HepG2 (cell line): ENCODE measurements at regions not wholly inside any gene's neighbourhood (a gene's known extent, or its start where the extent isn't known, plus 50 kb on each side); places are given as distances from the start of the nearest gene placed in this dataset.

Experiments used
- ATAC-seq: fragments of 200-7000 bp; cut with Tn5 transposase; 3 replicates; pipeline ENCODE4 v1.9.1; 2020; ENCODE audit warnings: mild to moderate bottlenecking, moderate library complexity
- BruUV-seq: library from RNA; stranded (reverse); fragments of 400-500 nt; replicated peaks from 2 replicates; lab custom pipeline; 2021; lab: Mats Ljungman, UMichigan
- CTCF ChIA-PET: fragments of 300-600 bp; formaldehyde crosslinking; extraction: SDS; loops from one replicate; lab custom pipeline; 2021; ENCODE audit warnings: low total read pairs, inconsistent platforms, low intra/inter-chr PET ratio; lab: Yijun Ruan, JAX
- POLR2A ChIA-PET: fragments of 350-600 bp; sonication (Branson Sonifier 250); formaldehyde crosslinking; loops from one replicate; lab custom pipeline; 2020; ENCODE audit warnings: antibody characterized with exemption, inconsistent platforms; lab: Yijun Ruan, JAX
- DNase-seq: peaks from one replicate; pipeline ENCODE4 v3.0.0-alpha.2; 2015; ENCODE audit warnings: low spot score
- FAIRE-seq: peaks from 3 replicates; lab custom pipeline; 2011; peaks lifted over from hg19 to GRCh38; lab: Jason Lieb, UNC
- H2AFZ ChIP-seq: one replicate; pipeline ENCODE4 v1.6.1; 2011; ENCODE audit warnings: low read length, inconsistent platforms
- H3K27ac ChIP-seq: fragments of 300-600 bp; 3 replicates; pipeline ENCODE4 v1.8.0; 2011; ENCODE audit warnings: mixed run types, mild to moderate bottlenecking, mixed read lengths, low read length, inconsistent platforms; ENCODE audit not compliant: insufficient read depth; ENCODE audit errors: extremely low read length
- H3K27me3 ChIP-seq, 2 experiments: fragments of 200-600 bp in 1 of 2; 2 replicates in 1 of 2; 3 replicates in 1 of 2; pipeline versions ENCODE4 v1.6.0 to v1.8.0; 2011; ENCODE audit warnings: low read length in 2 of 2, mild to moderate bottlenecking in 2 of 2, moderate library complexity in 2 of 2, inconsistent platforms in 1 of 2; ENCODE audit not compliant: insufficient read depth in 2 of 2, control insufficient read depth in 1 of 2
- H3K36me3 ChIP-seq, 2 experiments: fragments of 200-600 bp in 1 of 2; replicated peaks in 1 of 2; 2 replicates in 1 of 2; 3 replicates in 1 of 2; pipeline versions ENCODE4 v1.5.1 to v1.8.0; 2011; ENCODE audit warnings: low read length in 2 of 2, inconsistent platforms in 1 of 2; ENCODE audit not compliant: insufficient read depth in 2 of 2, control insufficient read depth in 1 of 2
- H3K4me1 ChIP-seq: 2 replicates; pipeline ENCODE4 v1.5.1; 2012; ENCODE audit warnings: low read length, inconsistent platforms; ENCODE audit not compliant: insufficient read depth
- H3K4me2 ChIP-seq: 2 replicates; pipeline ENCODE4 v1.6.0; 2011; ENCODE audit warnings: low read depth, low read length, inconsistent platforms
- H3K4me3 ChIP-seq, 3 experiments: fragments of 200-600 bp in 1 of 3; sonication (generic), shearing (Covaris generic) in 1 of 3; replicated peaks in 1 of 3; 2 replicates each; pipeline ENCODE4 v1.5.1; 2011 to 2016; ENCODE audit warnings: low read length in 3 of 3, inconsistent platforms in 2 of 3, low read depth in 2 of 3, mild to moderate bottlenecking in 2 of 3, control low read depth in 1 of 3, mixed read lengths in 1 of 3; ENCODE audit not compliant: insufficient read depth in 1 of 3
- H3K79me2 ChIP-seq: one replicate; pipeline ENCODE4 v1.6.1; 2011; ENCODE audit warnings: low read length, inconsistent platforms; ENCODE audit not compliant: insufficient read depth
- H3K9ac ChIP-seq: 2 replicates; pipeline ENCODE4 v1.6.0; 2011; ENCODE audit warnings: mild to moderate bottlenecking, low read depth, low read length, inconsistent platforms; ENCODE audit not compliant: insufficient read depth
- H3K9me3 ChIP-seq: 2 replicates; pipeline ENCODE4 v1.5.1; 2012; ENCODE audit warnings: mild to moderate bottlenecking, low read length
- H4K20me1 ChIP-seq: 2 replicates; pipeline ENCODE4 v1.6.0; 2011; ENCODE audit warnings: inconsistent platforms, mild to moderate bottlenecking, low read length, moderate library complexity; ENCODE audit not compliant: insufficient read depth
- ASH2L ChIP-seq: fragments of 300-600, 200-600 bp; sonication (generic); IDR thresholded peaks from 2 replicates; pipeline ENCODE4 v1.7.0; 2017; ENCODE audit warnings: low read depth, mild to moderate bottlenecking, moderate library complexity, mixed read lengths, low read length; ENCODE audit not compliant: insufficient read length
- CEBPG ChIP-seq: IDR thresholded peaks from 2 replicates; pipeline ENCODE4 v1.6.1; 2016
- DR1 ChIP-seq: sonication (generic); formaldehyde crosslinking; IDR thresholded peaks from 2 replicates; pipeline ENCODE4 v1.8.0; 2021; ENCODE audit warnings: mild to moderate bottlenecking, missing genetic modification reagents, inconsistent platforms
- HNRNPUL1 ChIP-seq: fragments of 200-400 bp; formaldehyde crosslinking; IDR thresholded peaks from 2 replicates; pipeline ENCODE4 v1.6.1; 2017; ENCODE audit warnings: low read depth, mild to moderate bottlenecking, low read length, moderate library complexity
- KLF13 ChIP-seq: sonication (generic); formaldehyde crosslinking; IDR thresholded peaks from 2 replicates; pipeline ENCODE4 v1.4.0; 2020; ENCODE audit warnings: mild to moderate bottlenecking, missing genetic modification reagents
- MIER2 ChIP-seq: IDR thresholded peaks from 2 replicates; pipeline ENCODE4 v1.6.1; 2016; ENCODE audit warnings: missing biosample characterization, missing genetic modification reagents
- RFX5 ChIP-seq: IDR thresholded peaks from 2 replicates; pipeline ENCODE4 v1.6.1; 2011; ENCODE audit warnings: low read depth, low read length, improper control_type of control experiment
- SRF ChIP-seq: IDR thresholded peaks from 2 replicates; pipeline ENCODE4 v1.6.1; 2011; ENCODE audit warnings: mild to moderate bottlenecking, low read depth, low read length, moderate library complexity
- ZNF17 ChIP-seq: sonication (generic); formaldehyde crosslinking; IDR thresholded peaks from 2 replicates; pipeline ENCODE4 v1.5.0; 2020; ENCODE audit warnings: mild to moderate bottlenecking, missing genetic modification reagents
- ZNF383 ChIP-seq: sonication (generic); formaldehyde crosslinking; IDR thresholded peaks from 2 replicates; pipeline ENCODE4 v1.4.0; 2020; ENCODE audit warnings: missing genetic modification reagents, mild to moderate bottlenecking, borderline replicate concordance
- ZNF644 ChIP-seq: IDR thresholded peaks from 2 replicates; pipeline ENCODE4 v1.6.1; 2016; ENCODE audit warnings: low read depth
- ZNF850 ChIP-seq: sonication (generic); formaldehyde crosslinking; conservative IDR thresholded peaks from 2 replicates; pipeline ENCODE4 v1.9.0; 2021; ENCODE audit warnings: mild to moderate bottlenecking, missing genetic modification reagents
- ZSCAN22 ChIP-seq: sonication (generic); formaldehyde crosslinking; IDR thresholded peaks from 2 replicates; pipeline ENCODE4 v1.4.0; 2020; ENCODE audit warnings: mild to moderate bottlenecking, missing genetic modification reagents
- WGBS: methylation state at CpG from one replicate; pipeline ENCODE4 v1.1.6; 2017; ENCODE audit warnings: low lambda C conversion rate; 5-methylcytosine and 5-hydroxymethylcytosine counted together
- in situ Hi-C: cut with HindIII; loops from 2 replicates; pipeline ENCODE4 v1.10.0; 2017; ENCODE audit warnings: low pct_unique_long_range_greater_than_20kb; ENCODE audit not compliant: extremely low pct_ligation_motif_present
- intact Hi-C: fragments of 100-400 bp; cut with micrococcal nuclease; formaldehyde crosslinking; loops from one replicate; pipeline ENCODE4 v1.10.0; 2022; ENCODE audit not compliant: unreplicated experiment
- TF ChIP-seq, protein P1 (sequence below): sonication (generic); formaldehyde crosslinking; IDR thresholded peaks from 2 replicates; pipeline ENCODE4 v1.4.0; 2020; ENCODE audit warnings: missing genetic modification reagents, borderline replicate concordance

DNA sequence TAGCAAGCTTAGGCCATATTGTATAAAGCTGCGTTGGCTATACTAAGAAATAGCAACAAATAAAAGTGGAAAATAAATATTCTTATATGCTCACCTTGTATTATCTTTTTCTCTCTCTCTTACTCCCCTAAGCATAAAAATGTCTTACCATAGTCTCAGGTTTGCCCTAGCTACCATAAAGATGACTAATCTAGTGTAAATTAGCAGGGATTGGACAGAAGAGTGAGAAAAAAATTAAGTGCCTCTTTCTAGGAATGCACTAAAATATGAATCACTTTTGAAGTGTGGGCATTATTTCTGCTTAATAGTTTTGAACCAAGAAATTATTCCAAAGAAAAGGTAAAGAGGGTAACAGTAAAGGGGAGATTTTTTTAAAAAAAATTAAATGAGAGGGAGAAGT is 201.3 kb downstream of the HINT1 start:
- Histone ChIP-seq H3K9ac (no peak overlapping the region), H3K79me2 (no peaks in the 10 kb centered on the region), H3K9me3 (no peaks in the 10 kb centered on the region), H3K4me3 (no peak overlapping the region), H3K36me3 (no peaks in the 10 kb centered on the region), H3K27me3 (no peaks in the 10 kb centered on the region), H2AFZ (no peak overlapping the region)
- ATAC-seq: no peak
- 0% methylated on average over 1 of the region's 1 CpG for WGBS
- CTCF ChIA-PET: no interaction called here
- POLR2A ChIA-PET: no interaction called here
- DNase-seq: no peak
- no peak for TF ChIP-seq RFX5
- TF ChIP-seq ZNF17 (CRISPR knock-in tag): no peak
- TF ChIP-seq MIER2: no peak
- TF ChIP-seq SRF: no peak
- TF ChIP-seq HNRNPUL1: no peak
- TF ChIP-seq ZNF850 (CRISPR knock-in tag): no peak
- TF ChIP-seq, protein P1, sequence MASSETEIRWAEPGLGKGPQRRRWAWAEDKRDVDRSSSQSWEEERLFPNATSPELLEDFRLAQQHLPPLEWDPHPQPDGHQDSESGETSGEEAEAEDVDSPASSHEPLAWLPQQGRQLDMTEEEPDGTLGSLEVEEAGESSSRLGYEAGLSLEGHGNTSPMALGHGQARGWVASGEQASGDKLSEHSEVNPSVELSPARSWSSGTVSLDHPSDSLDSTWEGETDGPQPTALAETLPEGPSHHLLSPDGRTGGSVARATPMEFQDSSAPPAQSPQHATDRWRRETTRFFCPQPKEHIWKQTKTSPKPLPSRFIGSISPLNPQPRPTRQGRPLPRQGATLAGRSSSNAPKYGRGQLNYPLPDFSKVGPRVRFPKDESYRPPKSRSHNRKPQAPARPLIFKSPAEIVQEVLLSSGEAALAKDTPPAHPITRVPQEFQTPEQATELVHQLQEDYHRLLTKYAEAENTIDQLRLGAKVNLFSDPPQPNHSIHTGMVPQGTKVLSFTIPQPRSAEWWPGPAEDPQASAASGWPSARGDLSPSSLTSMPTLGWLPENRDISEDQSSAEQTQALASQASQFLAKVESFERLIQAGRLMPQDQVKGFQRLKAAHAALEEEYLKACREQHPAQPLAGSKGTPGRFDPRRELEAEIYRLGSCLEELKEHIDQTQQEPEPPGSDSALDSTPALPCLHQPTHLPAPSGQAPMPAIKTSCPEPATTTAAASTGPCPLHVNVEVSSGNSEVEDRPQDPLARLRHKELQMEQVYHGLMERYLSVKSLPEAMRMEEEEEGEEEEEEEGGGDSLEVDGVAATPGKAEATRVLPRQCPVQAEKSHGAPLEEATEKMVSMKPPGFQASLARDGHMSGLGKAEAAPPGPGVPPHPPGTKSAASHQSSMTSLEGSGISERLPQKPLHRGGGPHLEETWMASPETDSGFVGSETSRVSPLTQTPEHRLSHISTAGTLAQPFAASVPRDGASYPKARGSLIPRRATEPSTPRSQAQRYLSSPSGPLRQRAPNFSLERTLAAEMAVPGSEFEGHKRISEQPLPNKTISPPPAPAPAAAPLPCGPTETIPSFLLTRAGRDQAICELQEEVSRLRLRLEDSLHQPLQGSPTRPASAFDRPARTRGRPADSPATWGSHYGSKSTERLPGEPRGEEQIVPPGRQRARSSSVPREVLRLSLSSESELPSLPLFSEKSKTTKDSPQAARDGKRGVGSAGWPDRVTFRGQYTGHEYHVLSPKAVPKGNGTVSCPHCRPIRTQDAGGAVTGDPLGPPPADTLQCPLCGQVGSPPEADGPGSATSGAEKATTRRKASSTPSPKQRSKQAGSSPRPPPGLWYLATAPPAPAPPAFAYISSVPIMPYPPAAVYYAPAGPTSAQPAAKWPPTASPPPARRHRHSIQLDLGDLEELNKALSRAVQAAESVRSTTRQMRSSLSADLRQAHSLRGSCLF (CRISPR knock-in tag): no peak
- TF ChIP-seq ASH2L: no peak
- no peak for TF ChIP-seq KLF13 (CRISPR knock-in tag)
- TF ChIP-seq ZSCAN22 (CRISPR knock-in tag): no peak
- TF ChIP-seq DR1 (CRISPR knock-in tag): no peak
- TF ChIP-seq ZNF644 (CRISPR knock-in tag): no peak
- TF ChIP-seq ZNF383: no peak
- TF ChIP-seq CEBPG (CRISPR knock-in tag): no peak
- TF ChIP-seq, all 625 proteins: peak for 0
- FAIRE-seq: no peak
- H3K4me1 ChIP-seq: no peaks in the 10 kb centered on the region
- intact Hi-C loops (no loop called here), in situ Hi-C loops (no loop called here)
- H3K4me2 ChIP-seq: no peak overlapping the region
- H3K27ac ChIP-seq: no peak overlapping the region
- H4K20me1 ChIP-seq: no peaks in the 10 kb centered on the region
- no TSS peak for BruUV-seq
